T-helper 2 cell treated with Interferon-gamma antibody and Interleukin-4, amounts not matched to agents 5 μg/mL and 100 μg/mL, for 36 hours (primary cell): ENCODE measurements at regions not wholly inside any gene's neighbourhood (a gene's known extent, or its start where the extent isn't known, plus 50 kb on each side); places are given as distances from the start of the nearest gene placed in this dataset.

ENCODE experiments used
- DNase-seq: peaks from one replicate; pipeline ENCODE4 v3.0.0; 2021; ENCODE audit warnings: low spot score
- H3K27ac Mint-ChIP-seq: one replicate; pipeline ENCODE4 v1.8.0; 2021; ENCODE audit warnings: mild to moderate bottlenecking, mixed read lengths
- H3K27me3 Mint-ChIP-seq: one replicate; pipeline ENCODE4 v1.8.0; 2021; ENCODE audit warnings: low read depth, mixed read lengths
- H3K36me3 Mint-ChIP-seq: one replicate; pipeline ENCODE4 v1.8.0; 2021; ENCODE audit warnings: low read depth, mixed read lengths
- H3K4me1 Mint-ChIP-seq: one replicate; pipeline ENCODE4 v1.8.0; 2021; ENCODE audit warnings: low read depth, mixed read lengths
- H3K4me3 Mint-ChIP-seq: one replicate; pipeline ENCODE4 v1.8.0; 2022; ENCODE audit warnings: mild to moderate bottlenecking, moderate library complexity, mixed read lengths
- H3K9me3 Mint-ChIP-seq: one replicate; pipeline ENCODE4 v1.8.0; 2021; ENCODE audit warnings: mixed read lengths

DNA sequence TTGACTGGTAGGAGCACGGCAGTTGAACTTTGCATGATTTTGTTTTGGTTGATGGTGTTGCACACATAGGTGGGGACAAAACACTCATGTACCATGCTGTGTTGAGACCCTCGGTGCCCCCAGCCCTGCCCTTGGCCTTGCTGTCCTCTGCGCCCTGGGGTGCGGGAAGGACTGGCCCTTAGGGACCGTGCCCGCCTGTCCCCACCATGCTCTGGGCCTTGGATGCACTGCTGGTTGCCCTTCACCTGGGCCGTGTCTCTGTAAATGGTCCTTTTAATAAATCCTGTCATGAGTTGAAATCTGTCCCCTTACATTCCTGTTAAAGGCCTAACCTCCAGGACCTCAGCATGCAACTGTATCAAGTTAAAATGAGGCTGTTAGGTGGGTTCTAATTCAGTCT, 102.3 kb upstream of the ANO1 start:
- Mint-ChIP-seq H3K9me3 (no peaks in the 10 kb centered on the region), H3K27ac (no peak overlapping the region), H3K4me3 (no peak overlapping the region), H3K4me1 (no peaks in the 10 kb centered on the region), H3K27me3 (no peaks in the 10 kb centered on the region), H3K36me3 (no peaks in the 10 kb centered on the region)
- DNase-seq = no peak

DNA sequence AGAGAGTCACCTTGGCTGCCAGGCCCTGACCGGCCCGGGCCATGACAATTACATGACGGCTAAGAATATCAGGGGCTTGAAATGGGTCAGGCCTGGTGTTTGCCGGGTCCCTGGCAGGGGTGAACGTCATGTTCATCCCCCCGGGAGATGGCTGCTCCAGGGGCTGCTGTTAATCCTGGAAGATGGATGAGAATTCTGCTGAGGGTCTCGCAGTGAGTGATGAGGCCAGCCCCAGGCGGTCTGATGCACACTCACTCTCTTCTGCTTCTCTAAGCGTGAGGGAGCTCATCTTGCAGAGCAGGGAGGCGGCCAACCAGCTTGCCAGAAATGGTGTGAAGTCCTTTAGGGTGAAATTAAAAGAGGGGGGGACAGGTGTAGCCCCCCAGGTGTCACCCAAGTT, 101.3 kb upstream of the ANO1 start:
- no peaks in the 10 kb centered on the region for H3K9me3 Mint-ChIP-seq
- no peak for DNase-seq
- no peak overlapping the region for H3K27ac Mint-ChIP-seq
- H3K4me1 Mint-ChIP-seq = no peaks in the 10 kb centered on the region
- H3K36me3 Mint-ChIP-seq = no peaks in the 10 kb centered on the region
- no peak overlapping the region for H3K4me3 Mint-ChIP-seq
- H3K27me3 Mint-ChIP-seq = no peaks in the 10 kb centered on the region

- no peak for DNase-seq
- Mint-ChIP-seq H3K9me3 (no peaks in the 10 kb centered on the region), H3K27me3 (peaks cover 6% of the 10 kb centered on the region), H3K4me3 (no peak overlapping the region), H3K27ac (no peak overlapping the region), H3K4me1 (no peaks in the 10 kb centered on the region), H3K36me3 (no peaks in the 10 kb centered on the region)
Measured at GRCh38 chr11:69977951-69978350, 100.2 kb upstream of the ANO1 start.

- Mint-ChIP-seq H3K27ac (no peak overlapping the region), H3K4me1 (no peaks in the 10 kb centered on the region), H3K9me3 (no peaks in the 10 kb centered on the region), H3K27me3 (peaks cover 16% of the 10 kb centered on the region), H3K4me3 (no peak overlapping the region), H3K36me3 (no peaks in the 10 kb centered on the region)
- no peak for DNase-seq
Measured at GRCh38 chr11:69978841-69979614, 99.1 kb upstream of the ANO1 start.

DNA sequence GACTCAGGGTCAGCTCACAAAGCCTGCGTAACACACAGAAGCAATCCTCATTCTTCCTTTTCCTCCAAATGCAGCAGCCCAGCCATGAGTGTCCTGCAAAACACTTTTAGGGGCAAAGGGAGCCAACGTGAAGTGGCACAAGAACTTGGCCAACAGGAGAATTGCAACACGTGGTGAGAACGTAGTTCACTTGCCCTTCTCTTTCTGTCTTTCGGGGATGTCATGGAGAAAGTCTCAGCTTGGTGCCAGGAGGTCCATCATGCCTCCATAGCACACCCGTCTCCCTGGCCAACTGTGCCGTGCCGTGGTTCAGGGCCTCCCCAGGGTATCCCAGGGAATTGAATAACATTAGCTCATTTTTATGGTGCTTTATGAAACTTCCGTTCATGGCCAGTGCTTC, 98.5 kb upstream of the ANO1 start:
- Mint-ChIP-seq H3K27ac (no peak overlapping the region), H3K36me3 (no peaks in the 10 kb centered on the region), H3K27me3 (peaks cover 22% of the 10 kb centered on the region), H3K9me3 (no peaks in the 10 kb centered on the region), H3K4me3 (no peak overlapping the region), H3K4me1 (no peaks in the 10 kb centered on the region)
- no peak for DNase-seq

GRCh38 chr11:69981119-69981784, 96.9 kb upstream of the ANO1 start:
- no peak overlapping the region for H3K4me3 Mint-ChIP-seq
- no peaks in the 10 kb centered on the region for H3K36me3 Mint-ChIP-seq
- no peaks in the 10 kb centered on the region for H3K4me1 Mint-ChIP-seq
- no peaks in the 10 kb centered on the region for H3K9me3 Mint-ChIP-seq
- no peak for DNase-seq
- H3K27ac Mint-ChIP-seq = no peak overlapping the region
- H3K27me3 Mint-ChIP-seq = peaks cover 29% of the 10 kb centered on the region

- peaks cover 46% of the 10 kb centered on the region for H3K27me3 Mint-ChIP-seq
- DNase-seq = no peak
- H3K4me3 Mint-ChIP-seq = no peak overlapping the region
- no peaks in the 10 kb centered on the region for H3K36me3 Mint-ChIP-seq
- no peak overlapping the region for H3K27ac Mint-ChIP-seq
- no peaks in the 10 kb centered on the region for H3K9me3 Mint-ChIP-seq
- no peaks in the 10 kb centered on the region for H3K4me1 Mint-ChIP-seq
Measured at GRCh38 chr11:69982690-69983570, 95.2 kb upstream of the ANO1 start.

DNA sequence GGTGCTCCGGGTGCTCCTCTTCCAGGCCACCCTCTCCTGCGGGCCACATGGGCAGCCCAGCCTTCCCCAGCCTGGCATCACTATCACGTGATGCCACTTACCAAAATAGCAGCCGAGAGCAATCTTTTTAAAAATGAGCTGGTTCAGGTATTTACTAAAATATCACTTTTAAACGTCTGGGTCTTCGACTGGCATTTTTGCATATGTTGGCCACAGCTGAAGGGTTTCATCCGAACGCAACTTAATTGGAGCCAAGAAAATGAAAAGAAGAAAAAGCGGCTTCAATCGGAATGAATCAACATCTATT, 94.6 kb upstream of the ANO1 start:
- Mint-ChIP-seq H3K4me3 (no peak overlapping the region), H3K9me3 (no peaks in the 10 kb centered on the region), H3K27ac (no peak overlapping the region), H3K27me3 (peaks cover 52% of the 10 kb centered on the region), H3K4me1 (no peaks in the 10 kb centered on the region), H3K36me3 (no peaks in the 10 kb centered on the region)
- DNase-seq = no peak

- DNase-seq = no peak
- peaks cover 56% of the 10 kb centered on the region for H3K27me3 Mint-ChIP-seq
- no peak overlapping the region for H3K4me3 Mint-ChIP-seq
- H3K27ac Mint-ChIP-seq = no peak overlapping the region
- no peaks in the 10 kb centered on the region for H3K36me3 Mint-ChIP-seq
- H3K4me1 Mint-ChIP-seq = no peaks in the 10 kb centered on the region
- no peaks in the 10 kb centered on the region for H3K9me3 Mint-ChIP-seq
Measured at GRCh38 chr11:69983897-69984438, 94.1 kb upstream of the ANO1 start.

GRCh38 chr11:69984457-69985261, 93.5 kb upstream of the ANO1 start:
- Mint-ChIP-seq H3K27me3 (peaks cover 62% of the 10 kb centered on the region), H3K36me3 (no peaks in the 10 kb centered on the region)

DNA sequence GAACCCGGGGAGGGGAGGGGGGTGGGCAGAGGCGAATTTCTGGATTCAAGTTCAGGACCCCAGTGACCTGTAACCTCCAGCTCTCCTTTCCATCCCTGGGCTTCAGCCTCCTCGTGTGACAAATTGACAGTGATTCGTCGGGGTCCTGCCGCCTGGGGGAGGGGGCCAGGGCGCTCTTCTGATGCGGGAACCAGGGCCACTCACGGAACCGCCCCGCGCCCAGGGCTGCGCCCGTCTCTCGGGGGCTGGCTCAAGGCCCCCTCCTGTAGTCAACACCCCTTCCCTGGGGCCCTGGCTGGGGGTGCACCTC, 92.8 kb upstream of the ANO1 start:
- Mint-ChIP-seq H3K36me3 (no peaks in the 10 kb centered on the region), H3K4me3 (no peak overlapping the region), H3K4me1 (no peaks in the 10 kb centered on the region), H3K27ac (no peak overlapping the region), H3K9me3 (no peaks in the 10 kb centered on the region), H3K27me3 (peaks cover 66% of the 10 kb centered on the region)
- DNase-seq = no peak

More at GRCh38 chr11:69984457-69985261, 93.5 kb upstream of the ANO1 start:
- no peak overlapping the region for H3K27ac Mint-ChIP-seq
- DNase-seq = no peak
- H3K4me1 Mint-ChIP-seq = no peaks in the 10 kb centered on the region
- H3K9me3 Mint-ChIP-seq = no peaks in the 10 kb centered on the region
- no peak overlapping the region for H3K4me3 Mint-ChIP-seq

- no peak overlapping the region for H3K27ac Mint-ChIP-seq
Measured at GRCh38 chr11:69985641-69986439, 92.3 kb upstream of the ANO1 start.

DNA sequence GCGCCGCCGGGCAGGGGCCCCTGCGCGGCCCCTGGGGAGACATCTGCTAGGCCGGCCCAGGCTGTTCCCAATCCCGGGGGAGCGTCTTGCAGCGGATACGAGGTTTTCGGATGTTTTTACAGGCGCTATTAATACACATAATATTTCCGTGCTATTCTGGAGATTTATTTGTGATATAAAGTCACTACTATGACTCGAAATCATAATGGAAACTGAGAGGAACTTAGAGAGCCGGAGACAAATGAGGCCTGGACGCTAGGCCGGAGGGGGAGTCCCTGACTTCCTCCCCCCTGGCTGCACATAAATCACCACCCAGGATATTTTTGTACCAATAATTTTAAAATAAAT, 91.7 kb upstream of the ANO1 start:
- H3K27ac Mint-ChIP-seq = no peak overlapping the region
- H3K9me3 Mint-ChIP-seq = no peaks in the 10 kb centered on the region
- H3K36me3 Mint-ChIP-seq = no peaks in the 10 kb centered on the region
- H3K27me3 Mint-ChIP-seq = peaks cover 71% of the 10 kb centered on the region
- H3K4me3 Mint-ChIP-seq = no peak overlapping the region
- no peak for DNase-seq
- no peaks in the 10 kb centered on the region for H3K4me1 Mint-ChIP-seq

More at GRCh38 chr11:69985641-69986439, 92.3 kb upstream of the ANO1 start:
- H3K27me3 Mint-ChIP-seq = peaks cover 69% of the 10 kb centered on the region
- no peaks in the 10 kb centered on the region for H3K9me3 Mint-ChIP-seq
- no peaks in the 10 kb centered on the region for H3K36me3 Mint-ChIP-seq
- no peak overlapping the region for H3K4me3 Mint-ChIP-seq
- H3K4me1 Mint-ChIP-seq = no peaks in the 10 kb centered on the region
- no peak for DNase-seq
